ENCODE measurements at regions not wholly inside any gene's neighbourhood (a gene's known extent, or its start where the extent isn't known, plus 50 kb on each side); places are given as distances from the start of the nearest gene placed in this dataset.

GRCh38 chr13:78981913-78982312, 323.0 kb upstream of the OBI1 start:
- Histone ChIP-seq H4K8ac (ENCODE audit: extremely low read depth, insufficient read depth, low read length) (no peak overlapping the region), H4K91ac (replicated peaks; ENCODE audit: insufficient read length, low read length) (no peak overlapping the region), H3K4me2 (ENCODE audit: insufficient read depth in 1 of 2, low read depth in 2 of 2, low read length in 2 of 2) (no peak overlapping the region), H3K4me1 (replicated peaks in 1 of 4; ENCODE audit: control insufficient read depth in 3 of 4, insufficient read depth in 4 of 4, low read length in 3 of 4) (no peaks in the 10 kb centered on the region), H2BK20ac (ENCODE audit: low read length) (no peak overlapping the region), H3K23me2 (ENCODE audit: low read depth, low read length) (no peaks in the 10 kb centered on the region), H3K14ac (ENCODE audit: insufficient read length) (no peak overlapping the region), H4K5ac (ENCODE audit: insufficient read length, low read depth, low read length) (no peak overlapping the region), H2BK120ac (replicated peaks; ENCODE audit: low read depth, low read length) (no peak overlapping the region), H3K9ac (replicated peaks in 1 of 4; ENCODE audit: extremely low read depth in 1 of 4, low read depth in 3 of 4, low read length in 3 of 4) (no peak overlapping the region), H3K27ac (ENCODE audit: low read depth, low read length) (no peak overlapping the region), H3K79me2 (ENCODE audit: control insufficient read depth in 1 of 2, insufficient read depth in 2 of 2, low read length in 2 of 2) (no peaks in the 10 kb centered on the region), H3K18ac (ENCODE audit: extremely low read depth, low read length) (no peak overlapping the region), H3K9me3 (ENCODE audit: insufficient read depth in 2 of 2, low read depth in 1 of 2, low read length in 1 of 2) (no peaks in the 10 kb centered on the region), H3K36me3 (ENCODE audit: control insufficient read depth in 2 of 4, insufficient read depth in 4 of 4, low read length in 3 of 4) (no peaks in the 10 kb centered on the region), H2AFZ (ENCODE audit: low read length) (no peak overlapping the region), H3K79me1 (ENCODE audit: low read depth, low read length) (no peaks in the 10 kb centered on the region), H3K27me3 (replicated peaks in 1 of 4; ENCODE audit: control insufficient read depth in 3 of 4, extremely low read depth in 1 of 4, insufficient read depth in 3 of 4, low read length in 3 of 4) (no peaks in the 10 kb centered on the region), H3K4ac (replicated peaks; ENCODE audit: insufficient read length, low read depth, low read length) (no peak overlapping the region), H2BK5ac (ENCODE audit: low read depth, low read length) (no peak overlapping the region), H3K56ac (replicated peaks; ENCODE audit: insufficient read length, low read depth, low read length) (no peak overlapping the region), H3K23ac (ENCODE audit: insufficient read length) (no peak overlapping the region), H3K4me3 (ENCODE audit: extremely low read depth in 1 of 4, insufficient read depth in 2 of 4, low read depth in 3 of 4, low read length in 4 of 4) (no peak overlapping the region), H2BK12ac (ENCODE audit: low read depth, low read length) (no peak overlapping the region), H4K20me1 (replicated peaks in 1 of 2; ENCODE audit: control insufficient read depth in 1 of 2, insufficient read depth in 2 of 2, low read length in 2 of 2) (no peaks in the 10 kb centered on the region), H2AK5ac (ENCODE audit: low read depth, low read length) (no peak overlapping the region), H2BK15ac (ENCODE audit: low read length) (no peak overlapping the region)
- whole genome bisulfite sequencing, 2 experiments (ENCODE audit: extremely low coverage in 1 of 2, insufficient coverage in 1 of 2, insufficient read length in 1 of 2, insufficient replicate concordance in 2 of 2, low coverage in 1 of 2, low lambda C conversion rate in 2 of 2, missing lambda C conversion rate in 1 of 2) = 87% methylated on average over 4 of the region's 4 CpGs; no CpG with 5 or more reads in 1 of the 2 experiments
- no peak for FAIRE-seq
- ChIA-PET CTCF (ENCODE audit: partially characterized antibody) (no interaction called here), POLR2A (ENCODE audit: partially characterized antibody) (no interaction called here)
- TF ChIP-seq TAF1 (IDR thresholded peaks at IDR 0.05; ENCODE audit: low read depth, low read length) = no peak
- TF ChIP-seq HDAC6 (IDR thresholded peaks at IDR 0.05; ENCODE audit: low read depth, low read length) = no peak
- no peak for TF ChIP-seq POLR2A (IDR thresholded peaks at IDR 0.05; ENCODE audit: control extremely low read depth in 1 of 2, low read depth in 2 of 2, low read length in 2 of 2)
- no peak for TF ChIP-seq SAP30 (IDR thresholded peaks at IDR 0.05; ENCODE audit: insufficient read depth, insufficient replicate concordance, low read length)
- no peak for TF ChIP-seq CBX8 (IDR thresholded peaks at IDR 0.05; ENCODE audit: borderline replicate concordance, low read depth, low read length)
- TF ChIP-seq TCF12 (IDR thresholded peaks at IDR 0.05; ENCODE audit: low read depth, low read length) = no peak
- DNase-seq (ENCODE audit: low read depth in 1 of 2, low spot score in 2 of 2) = no peak

Data from H1 (cell line).